WERI-Rb-1 (cell line): ENCODE measurements at regions not wholly inside any gene's neighbourhood (a gene's known extent, or its start where the extent isn't known, plus 50 kb on each side); places are given as distances from the start of the nearest gene placed in this dataset.

ENCODE experiments used
- DNase-seq: peaks from one replicate; pipeline ENCODE4 v3.0.0-alpha.2; 2020
- H3K27ac ChIP-seq: fragments of 250-450 bp; sonication (Bioruptor Pico); 2 replicates; pipeline ENCODE4 v1.5.1; 2020; ENCODE audit warnings: mild to moderate bottlenecking, moderate library complexity
- H3K27me3 ChIP-seq: fragments of 250-450 bp; sonication (Bioruptor Pico); 2 replicates; pipeline ENCODE4 v1.5.1; 2021; ENCODE audit warnings: mild to moderate bottlenecking, low read depth, moderate library complexity; ENCODE audit not compliant: insufficient read depth, severe bottlenecking
- H3K36me3 ChIP-seq: fragments of 250-450 bp; sonication (Bioruptor Pico); 2 replicates; pipeline ENCODE4 v1.5.1; 2020; ENCODE audit warnings: mild to moderate bottlenecking, moderate library complexity
- H3K4me3 ChIP-seq: 2 replicates; pipeline ENCODE4 v1.5.1; 2011; ENCODE audit warnings: low read depth, mild to moderate bottlenecking, control low read depth, low read length
- H3K9me3 ChIP-seq: fragments of 250-450 bp; sonication (Bioruptor Pico); 2 replicates; pipeline ENCODE4 v1.5.1; 2021; ENCODE audit warnings: mild to moderate bottlenecking, moderate library complexity; ENCODE audit not compliant: severe bottlenecking
- TF ChIP-seq, protein P1 (sequence below): IDR thresholded peaks from 2 replicates; pipeline ENCODE4 v1.5.1; 2011; ENCODE audit warnings: low read depth, mild to moderate bottlenecking, control low read depth, inconsistent platforms, low read length

GRCh38 chr2:212752730-212753351 is 214.2 kb upstream of the ERBB4 start:
- Histone ChIP-seq H3K27ac (no peak overlapping the region), H3K9me3 (no peaks in the 10 kb centered on the region), H3K36me3 (no peaks in the 10 kb centered on the region), H3K27me3 (no peaks in the 10 kb centered on the region), H3K4me3 (no peak overlapping the region)
- TF ChIP-seq, protein P1, sequence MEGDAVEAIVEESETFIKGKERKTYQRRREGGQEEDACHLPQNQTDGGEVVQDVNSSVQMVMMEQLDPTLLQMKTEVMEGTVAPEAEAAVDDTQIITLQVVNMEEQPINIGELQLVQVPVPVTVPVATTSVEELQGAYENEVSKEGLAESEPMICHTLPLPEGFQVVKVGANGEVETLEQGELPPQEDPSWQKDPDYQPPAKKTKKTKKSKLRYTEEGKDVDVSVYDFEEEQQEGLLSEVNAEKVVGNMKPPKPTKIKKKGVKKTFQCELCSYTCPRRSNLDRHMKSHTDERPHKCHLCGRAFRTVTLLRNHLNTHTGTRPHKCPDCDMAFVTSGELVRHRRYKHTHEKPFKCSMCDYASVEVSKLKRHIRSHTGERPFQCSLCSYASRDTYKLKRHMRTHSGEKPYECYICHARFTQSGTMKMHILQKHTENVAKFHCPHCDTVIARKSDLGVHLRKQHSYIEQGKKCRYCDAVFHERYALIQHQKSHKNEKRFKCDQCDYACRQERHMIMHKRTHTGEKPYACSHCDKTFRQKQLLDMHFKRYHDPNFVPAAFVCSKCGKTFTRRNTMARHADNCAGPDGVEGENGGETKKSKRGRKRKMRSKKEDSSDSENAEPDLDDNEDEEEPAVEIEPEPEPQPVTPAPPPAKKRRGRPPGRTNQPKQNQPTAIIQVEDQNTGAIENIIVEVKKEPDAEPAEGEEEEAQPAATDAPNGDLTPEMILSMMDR: no peak
- no peak for DNase-seq

DNA sequence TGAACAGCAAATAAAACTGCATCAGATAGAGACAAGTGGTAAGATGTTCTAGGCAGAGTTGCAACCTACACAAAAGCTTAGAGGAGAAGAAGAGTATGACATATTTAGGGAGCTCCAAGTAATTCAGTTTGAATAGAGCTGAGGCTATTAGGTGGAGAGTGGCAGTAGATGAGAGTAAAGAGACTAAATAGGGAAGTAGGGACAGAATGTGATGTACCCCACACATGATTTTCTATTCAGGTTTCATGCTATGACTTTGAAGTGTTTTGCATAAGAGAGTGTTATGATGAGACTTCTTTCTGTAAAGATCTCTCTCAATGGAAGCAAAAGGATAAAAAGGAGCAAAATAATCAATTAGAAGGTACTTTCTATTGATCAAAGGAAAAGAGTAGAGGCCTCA is 206.8 kb upstream of the ERBB4 start:
- TF ChIP-seq, protein P1: no peak
- H3K36me3 ChIP-seq: no peaks in the 10 kb centered on the region
- H3K9me3 ChIP-seq: no peaks in the 10 kb centered on the region
- no peak for DNase-seq
- no peak overlapping the region for H3K4me3 ChIP-seq
- H3K27me3 ChIP-seq: no peaks in the 10 kb centered on the region
- no peak overlapping the region for H3K27ac ChIP-seq

DNA sequence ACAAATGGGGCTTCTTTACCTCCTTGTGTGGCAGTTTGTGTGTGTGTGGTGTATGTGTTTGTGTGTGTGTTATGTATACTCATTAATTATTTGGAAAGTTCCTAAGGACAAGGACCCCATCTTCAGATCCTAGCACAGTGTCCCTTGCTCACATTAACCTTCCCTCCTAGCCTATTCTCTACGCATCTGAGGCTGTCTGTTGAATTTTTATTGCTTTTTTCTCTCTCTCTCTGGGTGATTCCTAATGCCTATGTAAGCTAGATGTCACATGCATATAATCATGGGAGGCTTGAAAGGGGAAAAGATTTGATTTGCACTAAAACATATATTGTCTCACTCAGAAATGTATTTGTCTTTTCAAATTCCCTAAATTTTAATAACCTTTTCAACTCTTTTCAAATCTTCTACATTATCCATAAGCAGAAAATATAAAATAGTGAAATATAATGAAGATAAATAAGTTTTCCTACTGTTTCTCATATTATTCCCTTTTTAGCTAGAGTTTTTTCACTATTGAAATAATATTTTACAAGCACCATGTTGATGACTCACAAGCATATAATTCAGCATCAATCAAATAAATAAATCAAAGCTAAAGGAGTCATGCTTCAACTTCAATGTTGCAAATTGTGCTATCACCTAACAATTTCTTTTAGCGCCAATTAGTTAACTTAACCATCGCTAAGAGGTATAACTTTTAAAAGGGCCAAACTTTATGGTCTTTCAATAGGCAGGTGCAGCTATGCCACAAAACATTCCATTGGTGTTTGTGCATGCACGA is 199.0 kb upstream of the ERBB4 start:
- no peak for DNase-seq
- Histone ChIP-seq H3K9me3 (no peaks in the 10 kb centered on the region), H3K4me3 (no peak overlapping the region), H3K36me3 (no peaks in the 10 kb centered on the region), H3K27ac (no peak overlapping the region), H3K27me3 (no peaks in the 10 kb centered on the region)
- TF ChIP-seq, protein P1: no peak

DNA sequence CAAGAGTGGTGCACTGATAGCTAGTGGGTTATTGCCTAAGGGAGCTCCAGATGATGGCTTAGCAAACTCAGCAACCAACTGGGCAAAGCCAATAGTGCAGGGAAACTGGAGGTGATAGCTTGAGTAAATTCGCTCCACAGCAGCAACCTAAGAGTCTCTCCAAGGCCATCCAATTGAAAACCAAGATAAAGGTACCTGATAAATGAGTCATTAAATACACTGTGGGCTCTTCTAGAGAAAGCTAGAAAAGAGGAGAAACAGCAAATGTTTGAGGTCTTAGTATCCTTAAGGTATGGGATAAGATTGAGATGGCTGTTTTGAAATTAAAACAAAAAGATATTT is 197.8 kb upstream of the ERBB4 start:
- no peaks in the 10 kb centered on the region for H3K9me3 ChIP-seq
- no peak overlapping the region for H3K27ac ChIP-seq
- no peaks in the 10 kb centered on the region for H3K36me3 ChIP-seq
- H3K27me3 ChIP-seq: no peaks in the 10 kb centered on the region
- DNase-seq: no peak
- H3K4me3 ChIP-seq: no peak overlapping the region
- TF ChIP-seq, protein P1: no peak

DNA sequence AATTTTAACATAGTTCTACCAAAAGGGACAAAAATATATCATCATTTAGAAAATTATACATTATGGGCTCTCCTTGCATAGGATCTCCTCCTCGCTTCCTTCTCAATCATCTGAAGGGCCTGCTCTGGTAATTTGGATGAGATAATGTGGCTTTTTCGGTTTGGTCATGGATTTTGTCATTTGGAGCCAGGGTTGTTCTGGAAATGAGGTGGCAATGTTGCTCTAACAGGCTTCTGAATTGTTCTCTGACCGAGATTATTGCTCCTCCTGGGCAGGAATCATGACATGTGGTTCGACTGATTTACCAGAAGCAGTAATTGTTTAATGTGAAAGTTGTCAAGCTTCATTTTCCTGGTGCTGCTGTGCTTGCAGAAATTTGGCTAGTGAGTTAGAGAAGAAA is 194.7 kb upstream of the ERBB4 start:
- Histone ChIP-seq H3K27ac (no peak overlapping the region), H3K4me3 (no peak overlapping the region), H3K9me3 (no peaks in the 10 kb centered on the region), H3K36me3 (no peaks in the 10 kb centered on the region), H3K27me3 (no peaks in the 10 kb centered on the region)
- TF ChIP-seq, protein P1: no peak
- no peak for DNase-seq

- Histone ChIP-seq H3K9me3 (no peaks in the 10 kb centered on the region), H3K27me3 (no peaks in the 10 kb centered on the region), H3K36me3 (no peaks in the 10 kb centered on the region), H3K4me3 (no peak overlapping the region), H3K27ac (no peak overlapping the region)
- DNase-seq: no peak
- TF ChIP-seq, protein P1: no peak
Measured at GRCh38 chr2:212732860-212733259, 194.3 kb upstream of the ERBB4 start.
